ENCODE measurements at regions not wholly inside any gene's neighbourhood (a gene's known extent, or its start where the extent isn't known, plus 50 kb on each side); places are given as distances from the start of the nearest gene placed in this dataset.

- Histone ChIP-seq H2AFZ (ENCODE audit: low read depth, low read length) (no peak overlapping the region), H3K4me3 (replicated peaks in 1 of 3; ENCODE audit: insufficient read depth in 1 of 3, low read depth in 1 of 3, low read length in 3 of 3) (no peak overlapping the region), H3K79me2 (ENCODE audit: control insufficient read depth, insufficient read depth, low read length) (no peaks in the 10 kb centered on the region), H3K9ac (replicated peaks; ENCODE audit: extremely low read depth, insufficient read depth, low read length) (no peak overlapping the region), H3K27me3 (ENCODE audit: control insufficient read depth in 2 of 2, insufficient read depth in 2 of 2, low read length in 2 of 2) (no peaks in the 10 kb centered on the region), H4K20me1 (replicated peaks; ENCODE audit: control insufficient read depth, extremely low read depth, insufficient read depth, low read length) (no peaks in the 10 kb centered on the region), H3K4me2 (ENCODE audit: insufficient read depth, low read length) (no peak overlapping the region), H3K9me1 (replicated peaks; ENCODE audit: control insufficient read depth, extremely low read depth, insufficient read depth, low read length) (no peaks in the 10 kb centered on the region), H3K4me1 (ENCODE audit: control insufficient read depth, extremely low read depth, insufficient read depth, low read length) (no peaks in the 10 kb centered on the region), H3K27ac (ENCODE audit: insufficient read depth, low read depth, low read length) (no peak overlapping the region), H3K36me3 (ENCODE audit: control insufficient read depth in 2 of 2, extremely low read depth in 1 of 2, insufficient read depth in 2 of 2, low read length in 2 of 2) (no peaks in the 10 kb centered on the region), H3K9me3 (replicated peaks; ENCODE audit: control insufficient read depth, insufficient read depth, low read length) (no peaks in the 10 kb centered on the region)
- CTCF ChIA-PET = no interaction called here
- DNase-seq (ENCODE audit: low read depth, low spot score) = no peak
- intact Hi-C loops (cut with micrococcal nuclease) = no loop called here
- BruUV-seq (replicated peaks) = no TSS peak
- FAIRE-seq = no peak
- dilution Hi-C loops (cut with MboI; ENCODE audit: extremely low pct_ligation_motif_present, low sequenced_read_pairs) = no loop called here
- POLR2A ChIA-PET = no interaction called here
- TF ChIP-seq FOS (IDR thresholded peaks at IDR 0.05; ENCODE audit: borderline replicate concordance, insufficient read depth, low read length) (no peak), EZH2 (IDR thresholded peaks at IDR 0.05; ENCODE audit: borderline replicate concordance, low read depth, low read length, severe bottlenecking) (no peak), MYC (IDR thresholded peaks at IDR 0.05; ENCODE audit: low read depth, low read length) (no peak), POLR2AphosphoS5 (IDR thresholded peaks at IDR 0.05; ENCODE audit: insufficient read depth, low read depth, low read length) (no peak)
Observed at GRCh38 chr5:8695902-8696845, 827.2 kb downstream of the MTRR start.

GRCh38 chr5:8700222-8700621, 831.3 kb downstream of the MTRR start:
- TF ChIP-seq POLR2A (IDR thresholded peaks at IDR 0.05; ENCODE audit: low read depth, low read length) = no peak
- TF ChIP-seq MYC (IDR thresholded peaks at IDR 0.05; ENCODE audit: low read depth, low read length) = no peak
- TF ChIP-seq EZH2 (IDR thresholded peaks at IDR 0.05; ENCODE audit: borderline replicate concordance, low read depth, low read length, severe bottlenecking) = no peak
- H3K4me2 ChIP-seq (ENCODE audit: insufficient read depth, low read length) = no peak overlapping the region
- DNase-seq (ENCODE audit: low read depth, low spot score) = no peak

More at GRCh38 chr5:8700222-8700621, 831.3 kb downstream of the MTRR start:
- ChIA-PET POLR2A (no interaction called here), CTCF (no interaction called here)
- dilution Hi-C loops (cut with MboI; ENCODE audit: extremely low pct_ligation_motif_present, low sequenced_read_pairs) = no loop called here
- H4K20me1 ChIP-seq (replicated peaks; ENCODE audit: control insufficient read depth, extremely low read depth, insufficient read depth, low read length) = no peaks in the 10 kb centered on the region
- no peaks in the 10 kb centered on the region for H3K9me1 ChIP-seq (replicated peaks; ENCODE audit: control insufficient read depth, extremely low read depth, insufficient read depth, low read length)
- H3K27me3 ChIP-seq (ENCODE audit: control insufficient read depth in 2 of 2, insufficient read depth in 2 of 2, low read length in 2 of 2) = no peaks in the 10 kb centered on the region
- no peaks in the 10 kb centered on the region for H3K9me3 ChIP-seq (replicated peaks; ENCODE audit: control insufficient read depth, insufficient read depth, low read length)
- intact Hi-C loops (cut with micrococcal nuclease) = no loop called here
- H3K27ac ChIP-seq (ENCODE audit: insufficient read depth, low read depth, low read length) = no peak overlapping the region
- H3K79me2 ChIP-seq (ENCODE audit: control insufficient read depth, insufficient read depth, low read length) = no peaks in the 10 kb centered on the region
- H3K36me3 ChIP-seq (ENCODE audit: control insufficient read depth in 2 of 2, extremely low read depth in 1 of 2, insufficient read depth in 2 of 2, low read length in 2 of 2) = no peaks in the 10 kb centered on the region
- no peak overlapping the region for H3K4me3 ChIP-seq (replicated peaks in 1 of 3; ENCODE audit: insufficient read depth in 1 of 3, low read depth in 1 of 3, low read length in 3 of 3)
- no peak overlapping the region for H3K9ac ChIP-seq (replicated peaks; ENCODE audit: extremely low read depth, insufficient read depth, low read length)
- no TSS peak for BruUV-seq (replicated peaks)
- H2AFZ ChIP-seq (ENCODE audit: low read depth, low read length) = no peak overlapping the region
- H3K4me1 ChIP-seq (ENCODE audit: control insufficient read depth, extremely low read depth, insufficient read depth, low read length) = no peaks in the 10 kb centered on the region
- FAIRE-seq = no peak

All from endothelial cell of umbilical vein (primary cell).